G401 (cell line): ENCODE measurements at regions not wholly inside any gene's neighbourhood (a gene's known extent, or its start where the extent isn't known, plus 50 kb on each side); places are given as distances from the start of the nearest gene placed in this dataset.
"Not testable (repeated sequence)": the region's sequence is repeated elsewhere in the genome, so short reads cannot be mapped to it uniquely, and the experiment has no call there.

ENCODE experiments used
- DNase-seq: peaks from one replicate; pipeline ENCODE4 v3.0.0-alpha.2; 2015; ENCODE audit warnings: low spot score
- in situ Hi-C: cut with HindIII; loops from 2 replicates; pipeline ENCODE4 v1.10.0; 2016; ENCODE audit warnings: low sequenced_read_pairs, mixed read lengths

DNA sequence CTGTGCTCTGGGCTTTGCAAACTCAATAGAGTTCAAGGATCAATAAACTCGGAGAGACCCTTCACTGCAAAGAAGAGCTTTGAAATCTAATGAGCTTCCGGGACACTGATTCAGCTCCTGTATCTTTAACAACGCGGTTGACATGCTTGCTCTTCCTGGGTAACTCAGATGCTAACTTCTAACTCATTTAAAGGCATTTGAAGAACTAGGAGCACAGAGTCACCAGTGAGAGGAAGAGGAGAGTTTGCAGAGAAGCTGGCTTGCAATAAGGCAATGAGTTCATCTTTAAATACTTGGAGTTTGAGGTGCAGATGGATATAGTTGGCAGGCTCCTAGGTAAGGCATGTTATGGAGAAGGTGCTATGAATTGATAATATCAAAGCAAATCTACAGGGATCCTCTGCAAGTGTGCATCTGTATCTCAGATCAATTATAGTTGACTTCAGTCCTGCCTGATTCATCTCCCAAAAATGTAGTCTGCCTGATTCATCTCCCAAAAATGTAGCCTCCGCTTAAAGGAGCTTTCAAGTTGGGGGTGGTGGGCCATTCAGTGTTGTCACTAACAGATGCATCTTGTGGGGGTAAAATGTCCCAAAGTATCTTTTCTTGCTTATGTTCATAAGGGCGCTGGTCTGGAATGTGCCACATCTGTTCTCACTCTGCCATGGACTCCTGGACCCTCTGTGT, 182.5 kb upstream of the PRSS58 start:
- DNase-seq: no peak
- in situ Hi-C loops: no loop called here

DNA sequence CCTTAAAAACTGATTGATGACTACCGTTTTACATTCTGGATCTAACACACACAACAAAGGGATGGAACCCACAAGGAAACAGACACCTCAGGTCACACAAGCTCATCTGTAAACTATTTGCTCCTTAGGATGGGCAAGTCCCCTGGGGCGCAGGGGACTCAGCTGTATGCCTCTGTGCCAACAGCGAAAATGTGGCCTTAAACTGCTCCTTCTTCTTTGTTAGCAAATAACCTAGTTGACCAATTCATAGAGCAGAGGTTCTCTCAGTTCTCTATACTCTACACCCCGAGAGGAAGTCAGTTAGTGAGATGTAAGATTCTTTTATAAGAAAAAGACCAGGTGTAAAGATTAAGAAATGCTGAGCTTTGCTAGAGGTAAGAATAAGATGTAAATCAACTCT, 181.9 kb upstream of the PRSS58 start:
- in situ Hi-C loops: no loop called here

DNA sequence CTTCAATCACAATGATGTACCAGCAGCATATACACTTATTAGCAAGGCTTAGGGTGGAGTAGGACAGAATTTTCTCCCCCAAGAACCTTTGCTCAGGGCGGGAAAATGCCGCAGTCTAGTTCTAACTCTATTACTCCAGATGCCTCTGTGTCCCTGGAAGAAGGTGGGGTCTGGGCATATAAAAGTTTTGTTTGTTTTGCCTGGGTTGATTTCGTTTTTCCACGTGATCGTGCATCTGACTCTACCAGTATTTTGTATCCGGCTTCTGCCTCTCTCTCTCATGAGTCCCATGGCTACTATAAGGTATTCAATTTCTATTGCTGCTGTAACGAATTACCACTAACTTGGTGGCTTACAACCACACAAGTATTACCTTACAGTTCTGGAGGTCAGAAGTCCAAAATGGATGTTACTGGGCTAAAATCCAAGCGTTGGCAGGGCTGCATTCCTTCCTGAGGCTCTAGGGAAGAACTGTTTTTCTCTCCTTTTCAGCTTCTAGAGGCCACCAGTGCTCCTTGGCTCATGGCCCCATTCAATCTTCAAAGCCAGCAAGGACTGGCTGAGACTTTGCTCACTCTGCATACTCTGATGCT, 181.2 kb upstream of the PRSS58 start:
- in situ Hi-C loops: no loop called here
- no peak for DNase-seq

More for the DNA sequence above, 181.9 kb upstream of the PRSS58 start:
- DNase-seq: no peak

DNA sequence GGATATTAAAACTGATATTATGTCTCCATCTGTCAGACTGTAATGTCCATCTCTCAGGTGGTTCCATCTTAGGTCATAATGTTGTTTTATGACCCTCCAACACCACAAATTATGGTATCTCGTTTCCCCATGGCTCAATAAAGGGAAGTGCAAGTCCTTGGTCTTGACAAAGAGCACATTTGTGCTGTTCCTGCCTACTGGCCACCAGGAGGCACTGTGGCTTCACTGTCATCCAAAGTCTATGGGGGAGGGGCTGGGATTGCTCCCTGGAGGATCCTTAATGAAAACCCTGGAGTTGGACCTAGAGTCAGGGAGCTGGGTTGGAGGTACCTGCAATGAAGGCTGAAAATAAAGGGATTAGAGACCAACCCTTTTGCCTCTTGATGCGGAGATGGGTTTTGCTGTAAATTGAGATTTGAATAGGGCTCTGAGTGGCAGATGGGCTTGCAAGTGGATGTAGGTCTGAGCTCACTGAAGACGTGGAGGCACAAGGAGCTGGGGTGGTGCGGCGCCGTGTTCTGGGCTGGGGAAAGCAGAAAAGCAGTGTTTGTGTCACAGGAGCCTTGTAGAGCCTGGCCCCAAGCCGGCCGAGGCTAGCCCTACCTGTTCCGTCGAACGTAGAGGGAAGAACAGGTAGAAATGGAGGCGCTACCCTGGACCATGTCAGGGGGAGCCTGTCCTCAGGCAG, 180.5 kb upstream of the PRSS58 start:
- DNase-seq: no peak
- in situ Hi-C loops: no loop called here

DNA sequence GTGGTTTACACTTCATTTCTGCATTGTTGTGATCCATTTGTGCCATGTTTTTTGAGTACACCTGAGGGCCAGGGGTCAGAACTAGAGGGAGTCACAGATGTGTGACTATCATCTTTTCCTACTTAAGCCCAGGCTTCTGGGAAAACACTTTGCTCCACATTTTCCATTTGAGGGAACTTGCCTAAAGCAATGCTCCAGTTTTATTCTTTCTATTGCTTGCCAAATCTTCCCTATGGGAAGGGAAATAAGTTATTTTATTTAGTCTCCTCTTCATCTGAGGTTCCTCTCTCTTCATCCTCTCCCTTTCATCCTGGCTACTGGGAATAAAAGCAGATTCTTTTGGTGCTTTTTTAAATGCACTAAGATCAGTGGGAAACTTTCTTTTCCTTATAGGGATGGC, 179.9 kb upstream of the PRSS58 start:
- no peak for DNase-seq
- in situ Hi-C loops: no loop called here

DNA sequence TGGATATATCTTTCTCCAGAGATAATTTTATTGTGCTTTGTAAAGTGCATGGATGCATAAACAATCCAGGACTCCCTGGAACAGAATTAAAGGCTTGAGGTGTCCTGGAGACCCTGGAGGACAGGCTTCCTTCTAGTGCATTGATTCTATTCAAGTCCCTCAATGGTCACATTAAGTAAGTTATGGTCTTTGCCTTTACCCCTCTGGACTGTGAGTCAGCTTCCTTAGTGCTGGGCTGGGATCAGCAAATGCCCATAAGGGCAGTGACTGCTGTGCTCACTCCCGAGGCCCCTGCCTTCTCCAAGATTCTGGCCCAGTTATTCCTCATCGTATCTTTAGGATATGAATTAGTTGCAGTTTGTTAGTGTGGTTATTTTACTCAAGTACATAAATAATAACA, 178.7 kb upstream of the PRSS58 start:
- in situ Hi-C loops: no loop called here

DNA sequence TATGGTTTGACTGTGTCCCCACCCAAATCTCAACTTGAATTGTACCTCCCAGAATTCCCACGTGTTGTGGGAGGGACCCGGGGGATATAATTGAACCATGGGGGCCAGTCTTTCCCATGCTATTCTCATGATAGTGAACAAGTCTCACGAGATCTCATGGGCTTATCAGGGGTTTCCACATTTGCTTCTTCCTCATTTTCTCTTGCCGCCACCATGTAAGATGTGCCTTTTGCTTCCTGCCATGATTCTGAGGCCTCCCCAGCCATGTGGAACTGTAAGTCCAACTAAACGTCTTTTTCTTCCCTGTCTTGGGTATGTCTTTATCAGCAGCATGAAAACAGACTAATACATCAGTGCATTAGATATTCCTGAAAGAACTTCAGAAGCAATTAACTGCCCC, 177.7 kb upstream of the PRSS58 start:
- DNase-seq, in situ Hi-C loops: not testable (repeated sequence)

More for the DNA sequence above, 178.7 kb upstream of the PRSS58 start:
- DNase-seq: no peak

DNA sequence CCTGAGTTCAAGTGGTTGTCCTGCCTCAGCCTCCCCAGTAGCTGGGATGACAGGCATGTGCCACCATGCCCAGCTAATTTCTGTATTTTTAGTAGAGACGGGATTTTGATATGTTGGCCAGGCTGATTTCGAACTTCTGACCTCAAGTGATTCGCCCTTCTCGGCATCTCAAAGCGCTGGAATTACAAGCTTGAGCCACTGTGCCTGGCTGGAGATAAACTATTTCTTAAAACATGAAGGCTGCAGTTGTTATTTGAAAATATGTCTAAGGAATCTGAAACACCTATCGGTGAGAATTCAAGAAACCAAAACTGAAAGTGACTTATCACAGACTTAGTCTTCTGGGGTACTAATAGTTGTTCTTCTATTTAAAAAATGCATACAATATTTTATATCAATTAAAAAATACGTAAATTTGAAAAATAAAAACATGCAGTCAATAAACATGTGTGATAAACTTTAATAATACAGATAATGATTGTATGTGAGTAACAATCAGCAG, 176.9 kb upstream of the PRSS58 start:
- in situ Hi-C loops: no loop called here
- DNase-seq: no peak

DNA sequence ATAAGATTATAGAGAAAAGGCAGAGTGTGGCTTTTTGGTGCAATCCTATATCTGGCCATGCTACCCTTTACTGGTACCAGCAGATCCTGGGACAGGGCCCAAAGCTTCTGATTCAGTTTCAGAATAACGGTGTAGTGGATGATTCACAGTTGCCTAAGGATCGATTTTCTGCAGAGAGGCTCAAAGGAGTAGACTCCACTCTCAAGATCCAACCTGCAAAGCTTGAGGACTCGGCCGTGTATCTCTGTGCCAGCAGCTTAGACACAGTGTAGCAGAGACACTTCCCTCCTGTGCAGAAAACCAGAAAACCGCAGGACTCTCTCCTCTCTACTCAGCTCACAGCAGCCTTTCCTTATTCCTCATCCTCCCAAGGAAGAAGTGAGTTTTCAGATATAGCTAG, 176.3 kb upstream of the PRSS58 start:
- in situ Hi-C loops: not testable (repeated sequence)

DNA sequence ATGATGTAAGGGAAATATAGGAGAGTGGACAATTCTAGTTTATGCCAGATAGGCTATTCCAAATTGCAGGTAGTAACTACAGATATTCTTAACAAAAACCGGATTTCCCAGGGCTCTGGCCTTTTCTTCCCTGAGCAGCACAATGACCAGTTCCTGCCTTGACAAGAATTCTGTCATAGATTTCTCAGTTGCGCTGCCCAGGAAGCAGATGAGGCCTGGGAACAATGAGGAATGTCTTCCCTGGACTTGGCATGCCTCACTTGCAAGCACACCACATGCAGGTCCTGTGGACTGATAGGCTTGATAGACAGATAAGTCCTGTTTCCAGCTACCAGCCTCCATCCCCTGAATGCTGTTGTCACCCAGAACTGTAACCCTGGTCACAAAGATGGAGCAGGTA, 174.5 kb upstream of the PRSS58 start:
- no peak for DNase-seq
- in situ Hi-C loops: no loop called here

More for the DNA sequence above, 176.3 kb upstream of the PRSS58 start:
- not testable (repeated sequence) for DNase-seq

DNA sequence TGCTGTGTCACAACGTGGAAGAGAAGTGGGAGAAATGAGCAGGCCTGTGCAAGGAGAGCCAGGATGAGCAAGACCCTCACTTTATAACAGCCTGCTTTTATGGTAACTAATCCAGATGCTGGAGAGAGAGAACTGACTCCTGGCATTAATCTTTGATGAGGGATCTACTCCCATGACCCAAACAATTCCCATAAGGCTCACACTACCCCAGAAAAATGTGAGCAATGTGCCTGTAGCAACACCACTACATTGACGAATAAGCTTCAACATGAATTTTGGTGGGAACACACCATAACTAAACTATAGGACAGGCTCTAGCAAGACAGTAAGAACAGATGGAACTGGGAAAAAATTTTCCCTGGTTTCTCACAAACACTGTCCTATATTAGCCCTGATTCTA, 173.6 kb upstream of the PRSS58 start:
- in situ Hi-C loops: no loop called here
- DNase-seq: no peak

DNA sequence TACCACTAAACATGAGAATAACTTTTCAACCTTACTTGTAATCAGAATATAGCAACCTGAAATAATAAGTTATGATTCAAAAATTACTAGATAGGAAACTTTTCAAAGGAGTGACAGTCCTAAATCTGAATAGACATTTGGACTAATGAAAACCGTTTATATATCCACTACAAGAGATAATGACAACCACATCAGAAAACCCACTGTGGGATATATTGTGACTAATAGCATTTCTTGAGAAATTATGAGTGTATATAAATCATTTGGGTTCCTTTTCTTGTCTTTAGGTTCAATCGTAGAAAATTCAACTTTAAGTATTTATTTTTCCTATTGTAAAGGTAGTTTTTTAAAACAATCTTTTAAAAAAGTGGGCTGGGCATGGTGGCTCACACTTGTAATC, 170.2 kb upstream of the PRSS58 start:
- DNase-seq: no peak
- in situ Hi-C loops: no loop called here

DNA sequence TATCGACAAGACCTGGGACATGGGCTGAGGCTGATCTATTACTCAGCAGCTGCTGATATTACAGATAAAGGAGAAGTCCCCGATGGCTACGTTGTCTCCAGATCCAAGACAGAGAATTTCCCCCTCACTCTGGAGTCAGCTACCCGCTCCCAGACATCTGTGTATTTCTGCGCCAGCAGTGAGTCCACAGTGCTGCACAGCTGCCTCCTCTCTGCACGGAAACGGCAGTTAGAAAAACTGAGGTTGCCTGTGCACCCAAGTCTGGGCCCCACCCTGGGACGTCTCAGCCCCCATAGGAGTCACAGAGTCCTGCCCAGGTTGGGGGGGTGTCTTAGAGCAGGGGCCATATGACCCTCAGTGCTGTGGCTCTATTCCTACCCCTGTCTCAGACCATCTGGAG, 167.4 kb upstream of the PRSS58 start:
- in situ Hi-C loops: no loop called here
- DNase-seq: no peak

DNA sequence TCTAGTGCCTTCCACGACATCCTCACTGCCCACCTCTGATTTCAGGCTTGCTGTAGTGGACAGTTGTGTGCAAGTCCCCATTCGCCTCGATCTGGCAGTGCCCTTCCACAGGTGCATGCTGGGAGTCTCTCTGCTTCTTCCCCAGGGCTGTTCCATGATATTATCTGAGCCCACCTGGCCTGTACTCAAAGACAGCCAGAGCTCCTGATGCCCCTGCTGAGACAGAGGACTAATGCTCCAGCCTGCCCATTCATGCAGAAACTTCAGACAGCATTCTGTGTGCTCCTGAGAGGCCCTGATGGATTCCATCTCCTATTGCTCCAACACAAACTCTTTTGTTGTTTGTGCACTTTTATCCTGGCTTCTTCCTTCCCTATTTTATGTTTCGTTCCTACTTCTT, 164.8 kb upstream of the PRSS58 start:
- no peak for DNase-seq
- in situ Hi-C loops: no loop called here

DNA sequence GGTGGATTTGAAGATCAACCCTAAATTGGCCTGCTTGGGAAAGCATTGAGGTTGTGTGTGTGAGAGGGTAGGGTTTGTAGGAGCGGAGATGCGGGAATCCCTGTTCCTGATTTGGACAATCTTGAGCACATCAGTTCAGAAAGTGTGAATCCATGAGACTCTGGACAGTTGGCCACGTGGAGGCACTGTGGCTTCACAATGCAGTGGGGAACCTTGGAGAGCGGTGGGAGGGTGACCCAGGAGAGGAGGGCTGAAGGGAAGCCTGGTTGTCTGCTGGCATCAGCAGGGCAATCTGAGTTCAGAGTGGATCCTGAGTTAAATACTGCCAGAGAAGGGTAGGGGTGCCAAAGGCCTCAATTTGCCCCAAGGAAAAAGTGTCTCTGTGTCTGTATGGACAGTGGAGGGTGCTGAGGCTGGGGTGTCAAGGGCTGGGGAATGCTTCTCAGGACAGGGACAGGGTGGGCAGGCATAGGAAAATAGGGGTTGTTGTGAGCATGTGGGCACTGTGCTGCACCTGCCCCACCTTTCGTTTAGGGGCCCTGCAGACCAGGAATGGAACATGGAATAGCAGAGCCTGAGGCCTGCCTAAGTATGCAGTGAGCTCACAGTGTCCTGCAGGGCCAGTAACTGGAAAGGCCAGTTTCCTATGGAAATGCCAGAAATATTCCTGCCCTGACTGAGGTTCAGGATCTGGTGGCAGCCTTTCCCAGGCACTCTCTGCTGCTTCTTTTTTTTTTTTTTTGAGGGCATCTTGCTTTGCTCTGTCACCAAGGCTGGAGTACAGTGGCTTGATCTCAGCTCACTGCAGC, 162.9 kb upstream of the PRSS58 start:
- no peak for DNase-seq
- in situ Hi-C loops: no loop called here

DNA sequence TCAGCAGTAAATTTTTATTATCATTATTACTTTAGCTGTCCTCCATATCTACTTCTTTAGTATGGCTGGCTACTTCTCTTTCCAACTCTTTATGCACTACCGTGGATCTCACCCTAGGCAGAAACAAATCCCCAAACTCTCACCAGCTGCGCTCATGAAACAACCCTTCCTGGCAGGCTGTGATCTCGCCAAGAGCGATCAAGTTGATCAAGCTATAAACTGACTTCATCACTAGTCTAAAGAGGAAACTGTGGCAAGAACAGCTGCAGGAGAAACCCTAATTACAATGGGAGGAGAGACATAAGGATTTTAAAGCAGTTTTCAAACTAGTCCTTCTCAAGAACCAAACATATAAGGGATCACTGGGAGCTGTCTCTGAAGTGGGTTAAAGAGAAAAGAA, 160.5 kb upstream of the PRSS58 start:
- in situ Hi-C loops: no loop called here
- DNase-seq: no peak

DNA sequence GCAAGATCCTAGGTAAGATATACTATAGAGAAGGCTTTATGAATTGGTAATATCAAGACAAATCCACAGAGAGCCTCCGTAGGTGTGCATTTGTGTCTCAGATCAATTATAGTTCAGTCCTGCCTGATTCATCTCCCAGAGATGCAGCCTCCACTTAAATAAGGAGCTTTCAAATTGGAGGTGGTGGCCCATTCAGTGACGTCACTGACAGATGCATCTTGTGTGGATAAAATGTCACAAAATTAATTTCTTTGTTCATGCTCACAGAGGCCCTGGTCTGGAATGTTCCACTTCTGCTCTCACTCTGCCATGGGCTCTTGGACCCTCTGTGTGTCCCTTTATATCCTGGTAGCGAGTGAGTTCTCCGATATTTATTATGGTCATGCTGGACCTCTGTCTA, 157.1 kb upstream of the PRSS58 start:
- no peak for DNase-seq
- in situ Hi-C loops: no loop called here

DNA sequence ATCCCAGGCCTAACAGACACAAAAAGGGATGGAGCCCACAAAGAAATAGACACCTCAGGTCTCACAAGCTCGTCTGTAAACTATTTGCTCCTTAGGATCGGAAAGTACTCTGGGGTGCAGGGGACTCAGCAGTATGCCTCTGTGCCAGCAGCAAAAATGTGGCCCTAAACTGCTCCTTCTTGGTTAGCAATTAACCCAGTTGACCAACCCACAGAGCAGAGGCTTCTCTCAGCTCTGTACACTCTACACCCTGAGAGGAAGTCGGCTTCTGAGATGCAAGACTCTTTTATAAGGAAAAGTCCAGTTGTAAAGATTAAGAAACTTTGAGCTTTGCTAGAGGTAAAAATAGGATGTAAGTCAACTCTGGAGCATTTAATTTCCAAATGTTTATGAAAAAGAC, 156.3 kb upstream of the PRSS58 start:
- DNase-seq: no peak
- in situ Hi-C loops: no loop called here

DNA sequence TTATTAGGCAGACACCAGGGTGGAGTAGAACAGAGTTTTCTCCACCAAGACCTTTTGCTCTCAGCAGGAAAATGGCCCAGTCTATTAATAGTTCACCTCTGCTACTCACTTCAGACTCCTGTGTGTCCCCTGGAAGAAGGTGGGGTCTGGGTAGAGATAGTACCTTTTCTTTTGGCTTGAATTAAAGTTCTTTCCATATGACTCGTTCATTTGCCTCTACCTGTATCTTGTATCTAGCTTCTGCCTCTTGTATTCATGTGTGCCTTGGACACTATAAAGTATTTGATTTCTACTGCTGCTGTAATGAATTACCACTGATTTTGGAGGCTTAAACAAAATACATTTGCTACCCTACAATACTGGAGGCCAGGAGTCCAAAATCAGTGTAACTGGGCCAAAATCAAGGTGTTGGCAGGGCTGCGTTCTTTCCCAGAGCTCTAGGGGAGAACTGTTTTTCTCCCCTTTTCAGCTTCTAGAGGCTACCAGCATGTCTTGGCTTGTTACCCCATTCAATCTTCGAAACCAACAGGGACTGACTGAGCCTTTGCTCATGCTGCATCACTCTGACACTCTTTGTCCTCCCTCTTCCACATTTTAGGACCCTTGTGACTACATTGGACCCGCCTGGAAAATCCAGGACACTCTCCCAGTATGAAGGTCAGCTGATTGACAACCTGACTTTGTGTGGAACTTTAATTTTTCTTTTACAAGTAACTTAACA, 155.6 kb upstream of the PRSS58 start:
- no peak for DNase-seq
- in situ Hi-C loops: no loop called here
